ENCODE measurements at regions not wholly inside any gene's neighbourhood (a gene's known extent, or its start where the extent isn't known, plus 50 kb on each side); places are given as distances from the start of the nearest gene placed in this dataset.

DNA sequence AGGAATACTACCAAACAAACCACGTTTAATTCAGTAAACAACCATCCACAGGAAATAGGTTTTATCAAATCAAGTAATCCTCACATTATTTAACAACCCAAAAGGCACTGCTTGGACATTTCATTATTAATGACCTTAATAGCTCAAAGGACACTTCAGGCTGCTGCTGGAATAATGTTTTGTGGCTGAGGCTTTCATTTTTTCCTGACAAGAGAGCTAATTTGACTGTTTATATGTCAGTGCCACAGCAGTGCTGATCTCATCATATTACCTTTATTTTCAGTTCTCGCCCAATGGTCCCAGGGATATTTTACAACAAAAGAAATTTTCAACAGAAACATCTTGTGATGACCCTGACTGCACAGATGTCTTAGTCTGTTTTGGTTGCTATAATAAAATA, 589.8 kb upstream of the GRAMD2B start:
- Mint-ChIP-seq H3K27me3 (ENCODE audit: low read depth) (no peaks in the 10 kb centered on the region), H3K4me1 (ENCODE audit: low read depth) (no peaks in the 10 kb centered on the region), H3K36me3 (ENCODE audit: low read depth) (no peaks in the 10 kb centered on the region), H3K27ac (no peak overlapping the region), H3K9me3 (peaks cover 13% of the 10 kb centered on the region), H3K4me3 (ENCODE audit: low read depth) (no peak overlapping the region)
- DNase-seq (ENCODE audit: low spot score): no peak
- intact Hi-C loops (cut with micrococcal nuclease): no loop called here

DNA sequence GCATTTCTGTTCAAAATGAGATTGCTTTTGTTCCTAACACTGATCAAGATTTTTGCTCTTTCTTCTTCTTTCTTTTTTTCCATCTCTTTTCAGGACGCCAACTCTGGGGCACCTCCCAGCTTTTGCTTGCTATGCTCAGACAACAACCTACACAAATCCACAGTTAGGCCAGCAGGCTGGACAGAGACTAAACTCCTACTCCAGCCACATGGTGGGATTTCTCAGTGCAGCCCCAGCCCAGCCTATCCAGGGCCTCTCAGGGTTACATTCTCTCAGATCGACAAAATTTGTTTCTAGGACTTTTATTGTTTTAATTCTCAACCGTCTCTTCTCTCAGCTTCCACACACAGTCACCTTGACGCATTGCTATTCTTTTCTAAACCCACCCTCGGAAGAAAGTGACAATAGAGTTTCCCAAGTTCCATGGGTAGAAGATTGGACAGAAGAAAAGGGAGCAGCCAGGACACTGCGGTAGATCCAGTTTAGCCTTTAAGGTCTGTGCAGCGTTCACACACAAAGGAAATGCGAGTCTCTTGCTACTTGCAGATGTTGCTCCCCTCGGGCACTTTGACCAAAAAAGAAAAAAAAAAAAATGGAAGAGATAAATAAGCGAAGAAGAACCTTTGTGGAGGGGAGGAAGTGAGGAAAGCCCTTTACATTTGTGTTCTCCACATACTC, 588.6 kb upstream of the GRAMD2B start:
- DNase-seq (ENCODE audit: low spot score): no peak
- no peak overlapping the region for H3K4me3 Mint-ChIP-seq (ENCODE audit: low read depth)
- H3K27me3 Mint-ChIP-seq (ENCODE audit: low read depth): no peaks in the 10 kb centered on the region
- no peaks in the 10 kb centered on the region for H3K36me3 Mint-ChIP-seq (ENCODE audit: low read depth)
- H3K27ac Mint-ChIP-seq: no peak overlapping the region
- intact Hi-C loops (cut with micrococcal nuclease): no loop called here
- H3K9me3 Mint-ChIP-seq: peaks cover 13% of the 10 kb centered on the region
- H3K4me1 Mint-ChIP-seq (ENCODE audit: low read depth): no peaks in the 10 kb centered on the region

DNA sequence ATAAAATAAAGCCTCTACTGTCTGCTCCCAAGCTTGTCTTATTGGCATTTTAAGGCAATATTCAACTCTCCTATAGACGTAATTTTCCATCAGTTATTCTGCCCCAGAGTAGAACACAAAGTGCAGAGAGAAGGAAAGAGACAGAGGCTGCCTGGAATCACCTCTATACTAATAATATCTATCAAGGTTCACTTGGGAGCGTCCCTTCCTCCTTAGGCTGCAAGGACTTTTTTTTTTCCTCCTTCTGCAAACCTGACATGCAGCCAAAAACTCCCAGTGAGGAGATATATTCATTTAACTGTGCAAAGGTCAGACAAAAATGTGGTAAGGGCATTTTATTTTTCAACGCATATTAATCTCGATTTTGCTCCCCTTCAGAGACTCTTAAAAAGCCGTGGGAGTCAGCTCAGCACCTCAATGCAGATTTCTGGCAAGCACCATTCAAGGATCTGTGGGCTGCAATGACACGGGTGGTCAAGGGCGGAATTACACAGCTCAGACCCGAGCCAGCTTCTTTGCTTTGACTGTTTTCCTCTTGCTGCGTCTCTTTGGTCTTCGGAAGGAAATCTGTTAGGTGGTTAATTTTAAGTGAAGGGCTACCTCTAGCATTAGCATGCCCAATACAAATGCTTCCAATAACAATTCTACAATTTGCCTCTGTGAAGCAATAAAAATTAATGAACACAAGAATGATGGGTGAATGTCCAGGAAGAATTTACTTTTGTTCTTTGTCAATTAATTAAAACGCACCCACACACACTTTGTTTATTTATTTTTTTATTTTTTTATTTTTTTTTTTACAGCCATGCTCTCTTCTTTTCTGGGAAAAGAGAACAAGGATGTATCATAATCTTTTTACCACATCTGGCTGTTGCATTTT, 587.7 kb upstream of the GRAMD2B start:
- H3K27me3 Mint-ChIP-seq (ENCODE audit: low read depth): no peaks in the 10 kb centered on the region
- intact Hi-C loops (cut with micrococcal nuclease): no loop called here
- H3K36me3 Mint-ChIP-seq (ENCODE audit: low read depth): no peaks in the 10 kb centered on the region
- H3K4me3 Mint-ChIP-seq (ENCODE audit: low read depth): no peak overlapping the region
- DNase-seq (ENCODE audit: low spot score): no peak
- H3K9me3 Mint-ChIP-seq: peaks cover 14% of the 10 kb centered on the region
- no peak overlapping the region for H3K27ac Mint-ChIP-seq
- no peaks in the 10 kb centered on the region for H3K4me1 Mint-ChIP-seq (ENCODE audit: low read depth)

DNA sequence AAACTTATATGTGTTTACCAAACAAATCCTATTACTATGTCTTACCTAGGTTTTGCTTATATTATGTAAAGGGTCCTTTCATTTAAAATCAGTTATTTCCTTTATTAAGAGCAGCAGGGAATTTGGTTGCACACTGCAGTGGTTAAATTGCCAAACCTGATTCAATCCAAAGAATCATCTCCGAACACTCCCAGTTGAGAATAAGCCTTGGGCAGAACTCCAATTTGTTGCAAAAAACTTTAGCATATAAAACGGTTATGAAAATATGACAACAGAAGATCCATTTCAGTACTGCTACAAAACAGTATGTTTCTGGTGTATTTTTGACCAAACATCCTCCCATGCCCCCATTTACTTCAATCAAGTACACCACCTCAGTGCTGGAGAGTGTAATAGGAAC, 587.0 kb upstream of the GRAMD2B start:
- Mint-ChIP-seq H3K4me1 (ENCODE audit: low read depth) (no peaks in the 10 kb centered on the region), H3K27ac (no peak overlapping the region), H3K9me3 (peaks cover 16% of the 10 kb centered on the region), H3K36me3 (ENCODE audit: low read depth) (no peaks in the 10 kb centered on the region), H3K4me3 (ENCODE audit: low read depth) (no peak overlapping the region), H3K27me3 (ENCODE audit: low read depth) (no peaks in the 10 kb centered on the region)
- no peak for DNase-seq (ENCODE audit: low spot score)
- intact Hi-C loops (cut with micrococcal nuclease): no loop called here

DNA sequence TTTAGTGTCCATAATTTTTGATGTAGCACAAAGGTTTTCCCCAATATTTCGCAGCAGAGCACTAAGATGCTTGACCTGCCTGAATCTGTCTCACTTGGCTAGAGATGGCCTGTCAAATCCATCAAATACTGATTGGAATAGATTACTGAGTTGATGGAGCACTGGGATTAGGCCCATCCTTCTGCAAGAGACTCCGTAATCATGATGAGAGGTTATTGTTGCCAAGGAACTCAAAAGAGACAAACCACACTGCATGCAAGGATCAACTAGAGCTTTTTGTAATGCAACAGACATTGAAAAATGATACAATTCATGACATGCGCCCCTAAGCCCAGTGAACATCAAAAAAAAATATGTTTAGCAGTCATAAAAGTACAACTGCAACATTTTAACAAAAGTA, 585.3 kb upstream of the GRAMD2B start:
- Mint-ChIP-seq H3K4me3 (ENCODE audit: low read depth) (no peak overlapping the region), H3K27ac (no peak overlapping the region), H3K27me3 (ENCODE audit: low read depth) (no peaks in the 10 kb centered on the region), H3K9me3 (peaks cover 23% of the 10 kb centered on the region), H3K36me3 (ENCODE audit: low read depth) (no peaks in the 10 kb centered on the region), H3K4me1 (ENCODE audit: low read depth) (no peaks in the 10 kb centered on the region)
- intact Hi-C loops (cut with micrococcal nuclease): no loop called here
- DNase-seq (ENCODE audit: low spot score): no peak

DNA sequence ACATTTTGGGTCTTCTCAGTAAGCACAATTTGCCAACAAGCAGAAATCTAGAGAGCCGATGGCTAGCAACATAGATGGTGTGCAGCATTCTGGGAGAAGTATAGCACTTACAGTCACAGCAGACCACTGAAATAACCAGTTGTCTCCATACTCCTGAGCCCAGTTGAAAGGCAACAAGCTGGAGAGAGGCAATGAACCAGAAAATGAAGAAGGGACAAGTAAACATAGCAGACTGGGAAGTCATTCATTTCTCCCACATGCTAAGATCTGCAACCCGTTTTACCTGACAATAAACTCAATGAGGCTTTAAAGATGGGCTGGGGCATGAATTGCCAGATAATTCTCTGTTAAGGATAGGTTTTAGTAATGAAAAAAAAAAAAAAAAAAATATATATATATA, 575.6 kb upstream of the GRAMD2B start:
- Mint-ChIP-seq H3K27me3 (ENCODE audit: low read depth) (no peaks in the 10 kb centered on the region), H3K4me1 (ENCODE audit: low read depth) (no peaks in the 10 kb centered on the region), H3K9me3 (peaks cover 25% of the 10 kb centered on the region), H3K27ac (no peak overlapping the region), H3K36me3 (ENCODE audit: low read depth) (no peaks in the 10 kb centered on the region), H3K4me3 (ENCODE audit: low read depth) (no peak overlapping the region)
- no peak for DNase-seq (ENCODE audit: low spot score)
- intact Hi-C loops (cut with micrococcal nuclease): no loop called here

DNA sequence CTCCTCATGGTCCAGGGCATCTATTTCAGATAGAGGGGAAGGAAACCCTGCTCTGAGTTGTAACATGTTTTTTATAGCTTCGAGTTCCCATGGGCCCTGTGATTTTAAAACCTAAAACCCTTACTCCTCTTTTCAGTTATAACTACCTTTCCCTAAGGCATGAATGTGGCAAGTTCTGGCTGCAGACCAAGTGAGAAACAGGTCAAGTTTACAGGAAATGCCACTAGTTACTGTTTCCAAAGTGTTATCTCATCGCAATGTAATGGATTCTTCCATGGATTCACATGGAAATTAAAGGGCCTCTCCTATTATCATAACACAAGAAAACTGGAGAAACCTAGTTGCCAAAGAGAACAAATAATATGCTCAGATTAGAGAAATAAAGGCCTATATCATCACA, 574.5 kb upstream of the GRAMD2B start:
- Mint-ChIP-seq H3K4me3 (ENCODE audit: low read depth) (no peak overlapping the region), H3K27me3 (ENCODE audit: low read depth) (no peaks in the 10 kb centered on the region), H3K36me3 (ENCODE audit: low read depth) (no peaks in the 10 kb centered on the region), H3K4me1 (ENCODE audit: low read depth) (no peaks in the 10 kb centered on the region), H3K9me3 (peaks cover 20% of the 10 kb centered on the region), H3K27ac (no peak overlapping the region)
- intact Hi-C loops (cut with micrococcal nuclease): no loop called here
- DNase-seq (ENCODE audit: low spot score): no peak

DNA sequence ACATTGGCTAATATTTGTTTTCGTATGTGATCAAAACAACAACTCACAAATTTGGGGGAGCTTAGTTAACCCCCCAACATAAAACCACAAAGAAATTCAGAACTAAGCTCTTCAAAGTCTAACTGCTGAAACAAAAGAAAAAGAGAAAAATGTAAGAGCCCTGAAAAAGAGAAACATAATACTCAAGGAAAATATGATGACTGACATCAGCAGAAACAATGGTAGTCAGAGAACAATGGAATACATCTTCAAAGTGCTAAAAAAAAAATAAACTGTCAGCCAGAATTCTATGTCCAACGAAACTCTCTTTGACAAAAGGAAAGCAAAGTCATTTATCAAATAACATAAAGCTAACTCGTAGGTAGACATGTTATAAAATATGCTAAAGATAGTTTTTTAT, 566.3 kb upstream of the GRAMD2B start:
- Mint-ChIP-seq H3K27ac (no peak overlapping the region), H3K9me3 (peaks cover 25% of the 10 kb centered on the region), H3K4me1 (ENCODE audit: low read depth) (no peaks in the 10 kb centered on the region), H3K36me3 (ENCODE audit: low read depth) (no peaks in the 10 kb centered on the region), H3K27me3 (ENCODE audit: low read depth) (no peaks in the 10 kb centered on the region), H3K4me3 (ENCODE audit: low read depth) (no peak overlapping the region)
- no peak for DNase-seq (ENCODE audit: low spot score)
- intact Hi-C loops (cut with micrococcal nuclease): no loop called here

DNA sequence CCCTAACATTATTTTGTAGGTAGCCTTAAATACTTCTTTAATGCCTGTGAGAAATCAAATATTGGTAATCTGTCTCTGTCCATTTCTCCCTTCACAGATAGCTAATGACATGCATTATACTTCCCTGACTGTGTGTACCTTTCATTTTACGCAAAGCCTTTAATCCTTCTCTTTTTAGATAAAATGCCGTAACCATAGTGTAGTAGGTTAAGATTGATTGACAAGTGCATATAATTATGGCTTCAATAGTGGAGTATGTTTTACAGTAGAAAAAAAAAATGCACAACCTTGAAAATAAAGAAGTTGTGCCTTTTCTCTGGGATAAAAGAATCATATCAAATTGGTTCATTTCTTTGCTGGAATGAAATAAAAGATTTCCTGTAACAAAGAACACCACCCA, 559.6 kb upstream of the GRAMD2B start:
- Mint-ChIP-seq H3K27me3 (ENCODE audit: low read depth) (no peaks in the 10 kb centered on the region), H3K4me3 (ENCODE audit: low read depth) (no peak overlapping the region), H3K4me1 (ENCODE audit: low read depth) (no peaks in the 10 kb centered on the region), H3K36me3 (ENCODE audit: low read depth) (no peaks in the 10 kb centered on the region), H3K27ac (no peak overlapping the region), H3K9me3 (peaks cover 9% of the 10 kb centered on the region)
- no peak for DNase-seq (ENCODE audit: low spot score)
- intact Hi-C loops (cut with micrococcal nuclease): no loop called here

DNA sequence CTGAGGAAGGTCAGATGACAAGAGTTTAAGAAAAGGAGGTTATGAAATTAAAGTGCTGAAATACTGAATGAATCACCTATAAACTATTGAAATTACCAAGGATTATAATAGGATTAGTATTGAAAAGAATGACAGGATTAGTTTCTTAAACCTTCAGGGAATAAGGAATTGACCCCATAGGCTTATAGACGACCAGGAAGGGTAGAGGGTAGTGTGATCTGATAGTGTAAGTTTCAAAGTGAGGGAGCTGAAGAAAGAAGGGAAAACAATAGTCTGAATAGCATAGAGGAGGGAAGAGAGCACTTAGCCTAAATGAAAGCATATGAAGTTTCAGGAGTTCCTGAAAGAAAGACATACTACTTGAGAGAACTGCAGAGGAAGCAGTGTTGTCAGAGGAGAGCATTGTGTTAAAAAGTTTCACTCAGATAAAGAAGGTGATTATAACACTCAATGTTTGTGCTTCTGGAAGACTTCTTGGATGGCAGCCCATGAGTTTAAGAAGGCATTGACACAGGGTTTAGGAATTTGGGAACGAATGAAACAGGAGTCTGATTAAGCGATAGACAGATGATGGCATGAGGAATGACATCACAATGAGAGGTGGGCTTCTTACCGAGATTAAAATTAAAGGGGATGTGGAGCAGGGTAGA, 557.9 kb upstream of the GRAMD2B start:
- no peak for DNase-seq (ENCODE audit: low spot score)
- Mint-ChIP-seq H3K27ac (no peak overlapping the region), H3K36me3 (ENCODE audit: low read depth) (no peaks in the 10 kb centered on the region), H3K4me3 (ENCODE audit: low read depth) (no peak overlapping the region), H3K27me3 (ENCODE audit: low read depth) (no peaks in the 10 kb centered on the region), H3K9me3 (peaks cover 10% of the 10 kb centered on the region), H3K4me1 (ENCODE audit: low read depth) (no peaks in the 10 kb centered on the region)
- intact Hi-C loops (cut with micrococcal nuclease): no loop called here

DNA sequence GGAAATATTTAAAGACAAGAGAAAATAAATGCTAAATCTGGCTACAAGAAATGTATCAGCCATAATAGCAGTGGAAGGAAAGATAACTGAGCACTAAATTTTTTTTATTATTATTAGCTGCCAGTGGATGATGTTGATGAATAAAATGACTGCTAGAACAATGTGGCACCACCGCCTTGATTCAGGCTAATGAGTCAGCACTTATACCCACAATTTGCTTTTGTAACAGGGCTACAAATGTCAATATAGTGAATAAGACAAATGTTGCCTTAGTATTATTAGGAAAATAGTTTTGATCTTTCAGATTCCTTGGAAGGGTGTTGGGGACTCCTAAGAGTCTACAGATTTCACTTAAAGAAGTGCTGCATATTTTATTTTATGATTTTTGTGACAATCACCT, 555.2 kb upstream of the GRAMD2B start:
- no peak overlapping the region for H3K27ac Mint-ChIP-seq
- peaks cover 12% of the 10 kb centered on the region for H3K9me3 Mint-ChIP-seq
- no peaks in the 10 kb centered on the region for H3K36me3 Mint-ChIP-seq (ENCODE audit: low read depth)
- H3K4me1 Mint-ChIP-seq (ENCODE audit: low read depth): no peaks in the 10 kb centered on the region
- intact Hi-C loops (cut with micrococcal nuclease): no loop called here
- H3K27me3 Mint-ChIP-seq (ENCODE audit: low read depth): no peaks in the 10 kb centered on the region
- no peak for DNase-seq (ENCODE audit: low spot score)
- H3K4me3 Mint-ChIP-seq (ENCODE audit: low read depth): no peak overlapping the region

DNA sequence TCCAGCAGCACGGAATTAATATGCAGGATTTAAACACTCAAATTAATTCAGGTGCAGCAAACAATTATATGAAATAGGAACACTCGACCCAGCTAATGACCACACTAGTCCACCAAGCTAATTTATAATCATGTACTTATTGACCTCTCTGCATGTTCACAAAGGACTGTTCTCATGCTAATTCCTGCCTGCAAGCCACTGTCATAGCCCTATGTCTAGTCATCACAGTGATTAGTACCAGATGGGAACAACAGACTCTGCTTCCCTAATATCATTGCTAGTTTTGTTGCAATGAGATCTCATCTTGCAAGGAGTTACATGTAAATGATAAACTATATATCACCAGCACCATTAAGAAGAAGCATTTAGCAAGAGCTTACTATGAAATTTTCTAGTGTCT, 553.0 kb upstream of the GRAMD2B start:
- peaks cover 18% of the 10 kb centered on the region for H3K9me3 Mint-ChIP-seq
- no peak overlapping the region for H3K27ac Mint-ChIP-seq
- H3K36me3 Mint-ChIP-seq (ENCODE audit: low read depth): no peaks in the 10 kb centered on the region
- H3K27me3 Mint-ChIP-seq (ENCODE audit: low read depth): no peaks in the 10 kb centered on the region
- no peak overlapping the region for H3K4me3 Mint-ChIP-seq (ENCODE audit: low read depth)
- no peak for DNase-seq (ENCODE audit: low spot score)
- intact Hi-C loops (cut with micrococcal nuclease): no loop called here
- no peaks in the 10 kb centered on the region for H3K4me1 Mint-ChIP-seq (ENCODE audit: low read depth)

DNA sequence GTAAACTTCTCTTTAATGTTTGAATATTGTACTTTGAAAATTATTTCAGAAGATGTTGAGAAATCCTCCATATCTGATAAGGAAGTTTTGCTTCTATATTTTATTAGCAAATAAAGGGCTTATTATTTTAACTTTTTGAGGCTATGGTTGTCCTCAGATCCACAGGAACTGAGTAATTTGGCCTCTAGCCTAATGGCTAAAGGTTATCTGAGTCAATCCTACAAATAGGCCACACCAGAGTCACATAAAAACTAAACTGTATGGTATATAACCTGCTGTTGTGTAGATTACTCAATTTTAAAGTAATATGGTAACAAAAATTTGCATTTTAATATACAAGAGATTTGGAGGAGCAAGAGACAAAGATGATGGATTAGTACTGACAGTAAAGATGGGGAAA, 549.2 kb upstream of the GRAMD2B start:
- intact Hi-C loops (cut with micrococcal nuclease): no loop called here
- H3K27ac Mint-ChIP-seq: no peak overlapping the region
- H3K9me3 Mint-ChIP-seq: peaks cover 26% of the 10 kb centered on the region
- DNase-seq (ENCODE audit: low spot score): no peak
- H3K27me3 Mint-ChIP-seq (ENCODE audit: low read depth): no peaks in the 10 kb centered on the region
- H3K4me1 Mint-ChIP-seq (ENCODE audit: low read depth): no peaks in the 10 kb centered on the region
- no peak overlapping the region for H3K4me3 Mint-ChIP-seq (ENCODE audit: low read depth)
- H3K36me3 Mint-ChIP-seq (ENCODE audit: low read depth): no peaks in the 10 kb centered on the region

Measured in activated T-helper 2 cell treated with anti-CD3 and anti-CD28 coated beads, Interferon-gamma antibody, Interleukin-2, Interleukin-4, amounts not matched to agents 10 μg/mL and 5 μg/mL and 100 μg/mL, durations not matched to agents 14 hours and 24 hours and 36 hours (primary cell).